ENCODE measurements at regions not wholly inside any gene's neighbourhood (a gene's known extent, or its start where the extent isn't known, plus 50 kb on each side); places are given as distances from the start of the nearest gene placed in this dataset.
"Not testable (repeated sequence)": the region's sequence is repeated elsewhere in the genome, so short reads cannot be mapped to it uniquely, and the experiment has no call there.

DNA sequence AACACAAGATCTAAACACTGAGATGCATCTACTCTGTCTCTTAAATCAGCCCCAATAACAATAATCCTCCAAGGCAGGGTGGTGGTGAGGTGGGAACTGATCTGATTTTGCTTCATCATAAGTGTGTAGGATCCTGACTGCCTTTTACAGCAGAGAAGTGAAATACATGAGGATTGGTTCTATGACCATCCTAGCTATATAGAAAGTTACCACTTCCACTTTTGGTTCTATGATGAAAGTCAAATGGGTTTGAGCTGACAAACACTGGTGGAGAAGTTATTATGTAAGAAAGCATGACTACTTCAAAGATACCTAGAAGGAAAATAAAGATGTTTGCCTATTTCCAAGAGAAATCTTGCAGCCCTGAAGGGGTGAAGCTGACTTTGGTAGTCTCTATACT, 181.6 kb downstream of the NKX6-1 start:
- peak overlapping the region; percentile 69 for H3K27ac ChIP-seq
- TF ChIP-seq, protein P1, sequence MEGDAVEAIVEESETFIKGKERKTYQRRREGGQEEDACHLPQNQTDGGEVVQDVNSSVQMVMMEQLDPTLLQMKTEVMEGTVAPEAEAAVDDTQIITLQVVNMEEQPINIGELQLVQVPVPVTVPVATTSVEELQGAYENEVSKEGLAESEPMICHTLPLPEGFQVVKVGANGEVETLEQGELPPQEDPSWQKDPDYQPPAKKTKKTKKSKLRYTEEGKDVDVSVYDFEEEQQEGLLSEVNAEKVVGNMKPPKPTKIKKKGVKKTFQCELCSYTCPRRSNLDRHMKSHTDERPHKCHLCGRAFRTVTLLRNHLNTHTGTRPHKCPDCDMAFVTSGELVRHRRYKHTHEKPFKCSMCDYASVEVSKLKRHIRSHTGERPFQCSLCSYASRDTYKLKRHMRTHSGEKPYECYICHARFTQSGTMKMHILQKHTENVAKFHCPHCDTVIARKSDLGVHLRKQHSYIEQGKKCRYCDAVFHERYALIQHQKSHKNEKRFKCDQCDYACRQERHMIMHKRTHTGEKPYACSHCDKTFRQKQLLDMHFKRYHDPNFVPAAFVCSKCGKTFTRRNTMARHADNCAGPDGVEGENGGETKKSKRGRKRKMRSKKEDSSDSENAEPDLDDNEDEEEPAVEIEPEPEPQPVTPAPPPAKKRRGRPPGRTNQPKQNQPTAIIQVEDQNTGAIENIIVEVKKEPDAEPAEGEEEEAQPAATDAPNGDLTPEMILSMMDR (conservative IDR thresholded peaks at IDR 0.05) = no peak

DNA sequence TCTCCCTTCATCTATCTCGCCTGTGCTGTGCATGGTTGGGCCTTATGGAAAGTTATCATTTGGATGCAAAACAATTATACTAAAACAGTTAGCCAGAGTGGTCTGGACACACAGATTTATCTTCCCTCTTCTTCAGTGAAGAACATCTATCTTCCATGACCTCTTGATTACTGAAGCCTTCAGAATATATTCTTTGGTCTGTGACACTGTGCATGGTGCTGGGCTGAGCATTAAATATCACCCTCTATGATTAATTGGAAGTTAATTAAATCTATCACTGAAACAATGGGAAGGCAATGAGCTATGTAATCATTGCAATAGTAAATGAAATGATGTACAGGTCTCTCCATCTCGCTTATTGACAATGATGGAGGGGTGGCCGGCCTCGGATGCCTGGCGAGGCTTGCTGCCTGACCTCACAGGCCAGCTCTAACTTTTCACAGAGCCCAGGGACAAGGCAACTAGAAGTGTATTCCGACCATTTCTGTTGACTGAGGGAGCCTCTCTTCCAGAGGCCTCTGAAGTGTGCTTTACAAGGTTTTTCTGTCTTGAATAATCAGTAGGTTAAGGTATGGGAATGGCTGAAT, 186.6 kb downstream of the NKX6-1 start:
- TF ChIP-seq, protein P1 (conservative IDR thresholded peaks at IDR 0.05) = no peak
- no peak overlapping the region for H3K27ac ChIP-seq

DNA sequence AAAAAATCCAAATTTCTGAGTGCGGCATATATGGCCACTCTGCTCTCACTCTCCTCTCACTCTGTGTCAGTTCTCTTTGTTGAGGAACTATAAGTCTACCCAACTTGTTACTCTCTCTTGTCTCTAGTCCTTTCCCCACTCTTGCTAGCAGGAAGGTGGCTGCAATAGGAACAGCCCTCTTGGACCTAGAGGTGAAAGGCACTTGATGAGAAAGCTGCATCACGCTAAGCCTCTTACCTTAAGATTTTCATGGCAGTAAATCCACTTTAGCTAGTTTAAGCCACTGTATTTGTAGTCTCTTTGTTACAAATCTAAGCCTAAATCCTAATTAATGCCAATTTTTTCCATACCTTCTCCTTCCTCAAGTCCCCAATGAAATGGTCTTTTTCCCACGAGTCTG, 189.9 kb downstream of the NKX6-1 start:
- TF ChIP-seq, protein P1 (conservative IDR thresholded peaks at IDR 0.05) = no peak
- H3K27ac ChIP-seq = no peak overlapping the region

DNA sequence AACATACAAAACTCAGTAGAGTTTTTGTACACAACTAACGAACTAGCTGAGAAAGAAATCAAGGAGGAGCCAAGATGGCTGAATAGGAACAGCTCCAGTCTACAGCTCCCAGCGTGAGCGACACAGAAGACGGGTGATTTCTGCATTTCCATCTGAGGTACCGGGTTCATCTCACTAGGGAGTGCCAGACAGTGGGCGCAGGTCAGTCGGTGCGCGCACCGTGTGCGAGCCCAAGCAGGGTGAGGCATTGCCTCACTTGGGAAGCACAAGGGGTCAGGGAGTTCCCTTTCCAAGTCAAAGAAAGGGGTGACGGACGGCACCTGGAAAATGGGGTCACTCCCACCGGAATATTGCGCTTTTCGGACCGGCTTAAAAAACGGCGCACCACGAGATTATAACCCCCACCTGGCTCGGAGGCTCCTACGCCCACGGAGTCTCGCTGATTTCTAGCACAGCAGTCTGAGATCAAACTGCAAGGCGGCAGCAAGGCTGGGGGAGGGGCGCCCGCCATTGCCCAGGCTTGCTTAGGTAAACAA, 200.3 kb downstream of the NKX6-1 start:
- not testable (repeated sequence) for H3K27ac ChIP-seq

DNA sequence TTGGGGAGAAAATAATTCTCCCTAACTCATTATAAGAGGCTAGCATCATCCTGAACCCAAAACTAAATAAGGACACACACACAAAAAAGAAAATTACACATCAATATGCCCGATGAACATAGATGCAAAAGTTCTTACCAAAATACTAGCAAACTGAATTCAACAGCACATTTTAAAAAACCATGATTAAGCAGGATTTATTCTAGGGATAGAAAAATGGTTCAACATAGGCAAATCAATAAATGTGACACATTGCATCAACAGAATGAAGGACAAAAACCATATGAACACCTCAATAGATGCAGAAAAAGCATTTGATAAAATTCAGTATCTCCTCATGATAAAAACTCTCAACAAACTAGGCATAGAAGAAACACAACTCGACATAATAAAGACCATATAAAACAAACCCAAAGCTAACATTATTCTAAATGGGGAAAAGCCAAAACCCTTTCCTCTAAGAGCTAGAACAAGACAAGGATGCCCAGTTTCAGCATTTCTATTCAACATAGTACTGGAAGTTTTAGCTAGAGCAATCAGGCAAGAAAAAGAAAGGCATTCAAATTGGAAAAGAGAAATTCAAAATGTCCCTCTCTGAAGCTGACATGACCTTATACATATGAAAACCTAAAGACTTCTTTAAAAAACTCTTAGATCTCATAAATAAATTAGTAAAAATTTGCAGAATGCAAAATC, 200.9 kb downstream of the NKX6-1 start:
- no peak overlapping the region for H3K27ac ChIP-seq
- TF ChIP-seq, protein P1 (conservative IDR thresholded peaks at IDR 0.05) = no peak

DNA sequence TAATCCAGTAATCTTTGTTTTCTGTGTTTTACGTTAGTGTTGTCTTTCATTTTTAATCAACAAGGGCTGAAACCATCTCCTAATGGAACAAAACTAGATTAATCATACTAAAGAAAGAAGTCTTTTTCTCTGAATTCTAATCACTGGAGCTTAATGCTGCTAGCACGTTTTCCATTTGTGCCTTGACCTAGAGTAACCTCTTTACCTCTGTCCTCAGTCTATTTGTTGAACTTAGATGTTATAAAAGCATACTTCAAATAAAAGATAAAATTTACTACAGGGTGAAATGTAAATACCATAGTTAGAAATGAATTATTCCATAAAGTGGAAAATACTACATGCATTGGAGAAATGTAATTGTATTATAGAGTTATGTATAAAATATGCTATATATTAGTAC, 207.1 kb downstream of the NKX6-1 start:
- peak overlapping the region; percentile 89 for H3K27ac ChIP-seq
- TF ChIP-seq, protein P1 (conservative IDR thresholded peaks at IDR 0.05) = no peak

DNA sequence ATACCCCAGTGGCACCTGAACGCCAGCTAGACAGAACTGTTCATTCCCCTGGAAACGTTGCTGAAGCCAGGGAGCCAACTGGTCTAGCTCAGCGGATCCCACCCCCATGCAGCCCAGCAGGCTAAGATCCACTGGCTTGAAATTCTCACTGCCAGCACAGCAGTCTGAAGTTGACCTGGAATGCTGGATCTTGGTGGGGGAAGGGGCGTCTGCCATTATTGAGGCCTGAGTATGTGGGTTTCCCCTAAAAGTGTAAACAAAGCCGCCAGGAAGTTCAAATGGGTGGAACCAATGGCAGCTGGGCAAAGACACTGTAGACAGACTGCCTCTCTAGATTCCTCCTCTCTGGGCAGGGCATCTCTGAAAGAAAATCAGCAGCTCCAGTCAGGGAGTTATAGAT, 213.0 kb downstream of the NKX6-1 start:
- H3K27ac ChIP-seq = no peak overlapping the region
- TF ChIP-seq, protein P1 (conservative IDR thresholded peaks at IDR 0.05) = no peak

DNA sequence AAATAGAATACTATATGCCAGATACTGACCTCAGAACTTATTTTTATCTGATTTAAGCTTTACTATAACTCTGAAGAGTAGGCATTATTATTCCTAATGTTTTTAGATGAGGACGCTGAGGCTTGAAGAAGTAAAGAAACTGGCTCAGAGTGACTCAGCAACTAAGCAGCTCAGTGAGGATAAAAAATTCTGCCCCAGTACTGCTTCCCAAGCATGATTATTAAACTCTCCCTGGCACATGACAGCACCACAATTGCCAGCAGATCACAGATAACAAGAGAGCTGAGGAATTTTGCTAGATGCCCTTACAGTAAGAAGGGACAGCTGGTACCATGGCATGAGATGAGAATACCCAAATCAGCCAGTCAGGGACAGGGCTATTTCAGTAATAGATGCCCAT, 219.4 kb downstream of the NKX6-1 start:
- TF ChIP-seq, protein P1 (conservative IDR thresholded peaks at IDR 0.05) = no peak
- peak overlapping the region; percentile 64 for H3K27ac ChIP-seq
